ENCODE measurements at regions not wholly inside any gene's neighbourhood (a gene's known extent, or its start where the extent isn't known, plus 50 kb on each side); places are given as distances from the start of the nearest gene placed in this dataset.

GRCh38 chr7:84412161-84412969 lies 217.8 kb upstream of the SEMA3A start:
- peak in 1 of 3 donors; percentile 80 for DNase-seq

- DNase-seq: no peak
Observed at GRCh38 chr7:84399661-84400060, 205.1 kb upstream of the SEMA3A start.

GRCh38 chr7:84394219-84394618 lies 199.6 kb upstream of the SEMA3A start:
- no peak for DNase-seq

GRCh38 chr7:84393786-84394185 lies 199.2 kb upstream of the SEMA3A start:
- DNase-seq: peak in 2 of 3 donors; percentile 13 to 18

GRCh38 chr7:84390845-84391244 lies 196.3 kb upstream of the SEMA3A start:
- DNase-seq: no peak

- no peak for DNase-seq
Observed at GRCh38 chr7:84389242-84389641, 194.7 kb upstream of the SEMA3A start.

- no peak for DNase-seq
Observed at GRCh38 chr7:84387595-84387994, 193.0 kb upstream of the SEMA3A start.

- no peak for DNase-seq
Observed at GRCh38 chr7:84384417-84384816, 189.8 kb upstream of the SEMA3A start.

- no peak for DNase-seq
Observed at GRCh38 chr7:84379446-84379845, 184.9 kb upstream of the SEMA3A start.

GRCh38 chr7:84372712-84373111 lies 178.1 kb upstream of the SEMA3A start:
- no peak for DNase-seq

- peak in 1 of 3 donors; percentile 78 for DNase-seq
Observed at GRCh38 chr7:84372155-84372621, 177.6 kb upstream of the SEMA3A start.

- DNase-seq: no peak
Observed at GRCh38 chr7:84370114-84370513, 175.5 kb upstream of the SEMA3A start.

- no peak for DNase-seq
Observed at GRCh38 chr7:84368122-84368521, 173.5 kb upstream of the SEMA3A start.

GRCh38 chr7:84364708-84365107 lies 170.1 kb upstream of the SEMA3A start:
- DNase-seq: no peak

GRCh38 chr7:84363741-84364140 lies 169.2 kb upstream of the SEMA3A start:
- no peak for DNase-seq

- DNase-seq: no peak
Observed at GRCh38 chr7:84362828-84363227, 168.2 kb upstream of the SEMA3A start.

GRCh38 chr7:84362360-84362759 lies 167.8 kb upstream of the SEMA3A start:
- DNase-seq: no peak

- DNase-seq: peak in 1 of 3 donors; percentile 15
Observed at GRCh38 chr7:84354866-84355265, 160.3 kb upstream of the SEMA3A start.

GRCh38 chr7:84354030-84354429 lies 159.4 kb upstream of the SEMA3A start:
- DNase-seq: no peak

- peak; percentile 38 to 71 (median 58) for DNase-seq
Observed at GRCh38 chr7:84339306-84339705, 144.7 kb upstream of the SEMA3A start.

GRCh38 chr7:84337429-84337828 lies 142.8 kb upstream of the SEMA3A start:
- DNase-seq: no peak

- no peak for DNase-seq
Observed at GRCh38 chr7:84336766-84337165, 142.2 kb upstream of the SEMA3A start.

- peak in 1 of 3 donors; percentile 41 for DNase-seq
Observed at GRCh38 chr7:84336303-84336702, 141.7 kb upstream of the SEMA3A start.

- DNase-seq: peak in 1 of 3 donors; percentile 57
Observed at GRCh38 chr7:84331616-84332015, 137.0 kb upstream of the SEMA3A start.
